ENCODE measurements at regions not wholly inside any gene's neighbourhood (a gene's known extent, or its start where the extent isn't known, plus 50 kb on each side); places are given as distances from the start of the nearest gene placed in this dataset.

- no peak for DNase-seq
Measured at GRCh38 chr1:50292276-50292675, 131.0 kb downstream of the DMRTA2 start.

GRCh38 chr1:50289495-50289894 is 133.7 kb downstream of the DMRTA2 start:
- DNase-seq: no peak

GRCh38 chr1:50285994-50286393 is 137.2 kb downstream of the DMRTA2 start:
- no peak for DNase-seq

GRCh38 chr1:50279622-50280330 is 143.5 kb downstream of the DMRTA2 start:
- no peak for DNase-seq

- no peak for DNase-seq
Measured at GRCh38 chr1:50278961-50279360, 144.3 kb downstream of the DMRTA2 start.

- no peak for DNase-seq
Measured at GRCh38 chr1:50278410-50278809, 144.8 kb downstream of the DMRTA2 start.

- peak; percentile 46 for DNase-seq
Measured at GRCh38 chr1:50275566-50275965, 147.7 kb downstream of the DMRTA2 start.

GRCh38 chr1:50272912-50273311 is 150.3 kb downstream of the DMRTA2 start:
- no peak for DNase-seq

GRCh38 chr1:50271968-50272578 is 151.2 kb downstream of the DMRTA2 start:
- DNase-seq: peak; percentile 48

GRCh38 chr1:50271337-50271736 is 151.9 kb downstream of the DMRTA2 start:
- DNase-seq: peak; percentile 69

GRCh38 chr1:50270926-50271325 is 152.3 kb downstream of the DMRTA2 start:
- peak; percentile 69 for DNase-seq

- DNase-seq: no peak
Measured at GRCh38 chr1:50268049-50268448, 155.2 kb downstream of the DMRTA2 start.

GRCh38 chr1:50266509-50266908 is 156.7 kb downstream of the DMRTA2 start:
- DNase-seq: no peak

- no peak for DNase-seq
Measured at GRCh38 chr1:50265790-50266314, 157.1 kb downstream of the ELAVL4 start.

- DNase-seq: no peak
Measured at GRCh38 chr1:50264590-50264989, 155.9 kb downstream of the ELAVL4 start.

GRCh38 chr1:50262436-50262835 is 153.7 kb downstream of the ELAVL4 start:
- no peak for DNase-seq

- no peak for DNase-seq
Measured at GRCh38 chr1:50261951-50262350, 153.2 kb downstream of the ELAVL4 start.

- DNase-seq: no peak
Measured at GRCh38 chr1:50257940-50258685, 149.4 kb downstream of the ELAVL4 start.

- no peak for DNase-seq
Measured at GRCh38 chr1:50257029-50257428, 148.3 kb downstream of the ELAVL4 start.

Measured in NCI-H2227 treated with DMSO at 0.1 percent for 48 hours (cell line).